ENCODE measurements at regions not wholly inside any gene's neighbourhood (a gene's known extent, or its start where the extent isn't known, plus 50 kb on each side); places are given as distances from the start of the nearest gene placed in this dataset.

- TF ChIP-seq CTCF (IDR thresholded peaks at IDR 0.05) = no peak
- TF ChIP-seq POLR2A (IDR thresholded peaks at IDR 0.05) = no peak
Observed at GRCh38 chr15:94125156-94125555, 106.2 kb upstream of the MCTP2 start.
